ENCODE measurements at regions not wholly inside any gene's neighbourhood (a gene's known extent, or its start where the extent isn't known, plus 50 kb on each side); places are given as distances from the start of the nearest gene placed in this dataset.

DNA sequence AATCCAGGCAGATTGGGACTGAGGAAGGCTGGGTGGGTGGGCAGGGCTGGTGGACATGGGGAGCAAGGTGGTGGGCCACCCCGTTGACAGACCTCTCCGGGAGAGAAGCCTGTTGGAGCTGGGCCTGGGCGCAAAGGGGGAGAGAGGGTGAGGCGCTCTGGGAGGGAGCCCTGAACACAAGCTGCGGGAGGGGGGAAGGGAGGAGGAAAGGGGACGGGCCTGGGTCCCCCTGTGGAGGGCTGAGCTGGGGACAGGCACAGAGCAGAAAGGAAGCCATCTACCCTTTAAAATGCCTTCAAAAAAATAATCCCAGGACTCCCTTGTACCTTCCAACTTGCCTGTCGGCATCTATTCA, 161.8 kb downstream of the PSMG1 start:
- no peak for DNase-seq

DNA sequence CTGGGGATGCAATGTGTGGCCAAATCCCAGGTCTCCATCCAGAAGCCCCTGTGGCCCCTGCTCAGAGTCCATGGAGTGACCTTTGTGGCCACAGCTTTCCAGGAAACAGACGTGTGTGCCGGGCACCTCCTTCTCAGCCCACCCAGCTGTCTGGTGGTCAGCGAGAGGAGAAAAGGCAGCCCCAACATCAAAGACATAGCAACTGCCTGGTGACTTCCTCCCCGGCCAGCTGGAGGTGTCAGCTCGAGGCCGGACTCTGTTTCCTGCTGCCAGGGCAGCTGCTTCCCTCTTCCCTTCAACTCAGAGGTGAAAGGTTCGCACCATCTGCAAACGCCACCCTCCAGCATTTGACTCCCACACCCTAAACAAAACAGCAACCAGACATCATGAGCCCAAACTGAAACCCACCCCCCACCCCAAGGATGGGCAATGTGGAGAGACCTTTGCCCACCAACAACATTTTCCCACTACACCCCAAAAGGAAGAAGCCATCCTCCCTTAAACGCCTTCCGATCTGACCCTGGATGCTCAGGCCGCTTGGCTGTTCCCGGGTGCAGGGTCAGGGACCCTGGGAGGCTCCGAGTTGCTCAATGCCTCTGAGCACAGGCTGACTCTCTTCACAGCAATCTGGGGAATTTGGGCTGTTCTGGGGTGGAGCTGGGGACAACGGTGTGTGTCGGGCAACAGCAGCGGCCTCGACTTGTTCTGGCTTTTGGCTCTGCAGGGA, 162.3 kb downstream of the PSMG1 start:
- peak; percentile 85 for DNase-seq

- no peak for DNase-seq
These were observed 164.5 kb downstream of the PSMG1 start for GRCh38 chr21:39018730-39019129.

GRCh38 chr21:39016740-39017315, 166.4 kb downstream of the PSMG1 start:
- DNase-seq = peak; percentile 99

GRCh38 chr21:39014747-39015146, 168.5 kb downstream of the PSMG1 start:
- DNase-seq = peak; percentile 97

- DNase-seq = peak; percentile 32
These were observed 170.7 kb downstream of the PSMG1 start for GRCh38 chr21:39012326-39013230.

GRCh38 chr21:39011911-39012310, 171.3 kb downstream of the PSMG1 start:
- DNase-seq = no peak

DNA sequence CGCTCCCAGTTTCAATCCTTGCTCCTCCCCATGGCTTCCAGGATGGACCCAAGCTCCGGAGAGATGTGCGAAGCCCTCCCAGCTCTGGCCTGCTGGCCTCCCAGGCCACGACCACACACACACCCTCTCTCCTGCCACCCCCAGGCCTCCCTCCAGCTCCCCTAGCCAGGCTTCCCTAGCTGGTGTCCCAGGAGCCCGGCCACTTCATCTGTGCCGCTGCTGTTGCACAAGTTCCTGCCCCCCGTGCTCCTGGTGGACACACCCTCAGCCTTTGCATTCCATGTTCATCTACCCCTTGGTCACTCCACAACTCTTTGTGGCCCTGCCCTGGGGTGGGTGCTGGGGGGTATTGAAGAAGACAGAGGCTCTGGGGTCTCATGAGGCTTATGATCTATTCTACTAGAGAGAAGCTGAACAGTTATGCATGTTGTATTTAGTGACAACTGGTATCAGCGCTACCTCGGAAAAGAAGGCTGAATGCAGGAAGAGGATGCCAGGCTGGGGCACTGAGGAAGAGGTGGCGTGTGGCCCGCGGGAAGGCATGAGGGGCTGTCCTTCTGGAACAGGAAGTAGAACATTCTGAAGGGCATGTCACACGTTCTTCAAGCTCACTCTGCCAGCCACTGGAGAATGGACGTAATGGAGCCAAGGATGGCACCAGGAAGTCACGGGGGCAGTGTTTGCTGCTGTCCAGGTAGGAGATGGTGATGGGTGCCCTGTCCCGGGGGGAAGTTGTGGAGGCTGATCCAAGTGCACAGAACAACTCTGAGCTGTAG, 172.4 kb downstream of the PSMG1 start:
- DNase-seq = peak; percentile 35

DNA sequence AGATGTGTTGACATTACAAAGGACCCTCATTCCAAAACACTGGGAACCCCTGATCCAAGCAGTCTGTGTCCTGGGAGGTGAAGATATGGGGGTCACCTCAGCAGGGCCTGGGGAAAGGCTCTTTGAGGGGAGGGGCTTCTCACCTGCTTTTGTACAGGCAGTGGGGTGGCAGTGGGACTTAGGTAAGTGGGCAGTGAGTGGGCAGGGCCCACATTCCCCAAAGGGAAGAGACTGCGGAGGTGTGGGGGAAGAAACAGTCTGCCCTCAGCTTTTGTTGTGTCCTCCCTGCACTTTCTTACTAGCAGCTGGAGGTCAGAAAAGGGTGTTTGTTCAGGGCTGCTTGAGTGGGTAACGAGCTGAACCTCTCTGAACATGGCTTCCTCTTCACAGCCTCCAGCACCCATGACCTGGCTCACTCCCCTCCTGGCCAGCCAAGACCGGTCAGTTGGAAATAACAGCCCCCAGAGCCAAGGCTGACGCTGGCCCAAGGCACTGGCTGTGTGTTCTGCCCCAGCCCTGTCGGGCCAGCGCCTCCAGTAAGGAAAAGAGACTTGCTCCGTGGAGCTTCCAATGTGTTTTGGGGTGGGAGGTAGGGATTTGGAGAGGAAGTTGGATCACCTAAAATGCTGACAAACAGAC, 173.5 kb downstream of the PSMG1 start:
- no peak for DNase-seq

- DNase-seq = no peak
These were observed 175.3 kb downstream of the PSMG1 start for GRCh38 chr21:39007985-39008384.

- DNase-seq = no peak
These were observed 175.7 kb downstream of the PSMG1 start for GRCh38 chr21:39007532-39007931.

GRCh38 chr21:39006571-39007311, 176.5 kb downstream of the PSMG1 start:
- DNase-seq = peak; percentile 87

- peak; percentile 71 for DNase-seq
These were observed 177.8 kb downstream of the PSMG1 start for GRCh38 chr21:39005502-39005787.

DNA sequence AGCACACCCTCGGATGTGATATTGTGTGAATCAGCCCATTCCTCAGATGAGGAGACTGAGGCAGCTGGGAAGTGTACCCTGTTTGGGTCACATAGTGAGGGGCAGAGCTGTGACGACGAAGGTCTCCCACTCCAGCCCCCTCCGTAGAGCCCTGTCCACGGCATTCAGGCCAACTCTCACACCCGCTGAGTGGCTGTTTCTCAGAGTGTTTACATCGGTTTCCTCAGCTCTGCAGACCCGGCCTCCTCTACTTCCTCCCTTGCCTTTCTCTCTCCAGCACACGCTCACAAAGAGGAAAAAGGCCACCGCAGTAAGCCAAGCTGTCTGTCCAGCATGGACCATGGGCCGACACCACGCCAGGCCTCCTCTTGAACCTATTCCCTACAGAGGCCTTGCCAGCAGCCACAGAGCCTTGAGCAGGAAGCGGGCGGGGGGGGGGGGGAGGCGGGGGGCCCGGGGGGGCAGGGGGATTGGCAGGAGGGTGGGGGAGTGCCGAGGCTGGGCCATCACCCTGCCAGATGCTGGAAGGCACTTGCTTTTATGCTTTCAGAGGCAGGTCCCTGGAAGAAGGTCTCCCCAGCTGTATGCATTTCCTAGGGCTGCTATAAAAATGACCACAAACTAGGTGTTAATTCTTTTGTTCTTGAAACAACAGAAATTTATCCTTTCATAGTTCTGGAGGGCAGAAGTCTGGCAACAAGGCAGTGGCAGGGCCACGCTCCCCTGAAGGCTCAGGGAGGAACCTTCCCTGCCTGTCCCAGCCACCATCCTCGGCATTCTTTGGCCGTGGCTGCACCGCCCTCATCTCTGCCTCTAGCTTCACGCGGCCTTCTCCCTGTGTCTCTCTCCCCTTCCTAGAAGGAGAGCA, 178.4 kb downstream of the PSMG1 start:
- peak; percentile 81 for DNase-seq

- DNase-seq = peak; percentile 81
These were observed 179.1 kb downstream of the PSMG1 start for GRCh38 chr21:39003982-39004633.

DNA sequence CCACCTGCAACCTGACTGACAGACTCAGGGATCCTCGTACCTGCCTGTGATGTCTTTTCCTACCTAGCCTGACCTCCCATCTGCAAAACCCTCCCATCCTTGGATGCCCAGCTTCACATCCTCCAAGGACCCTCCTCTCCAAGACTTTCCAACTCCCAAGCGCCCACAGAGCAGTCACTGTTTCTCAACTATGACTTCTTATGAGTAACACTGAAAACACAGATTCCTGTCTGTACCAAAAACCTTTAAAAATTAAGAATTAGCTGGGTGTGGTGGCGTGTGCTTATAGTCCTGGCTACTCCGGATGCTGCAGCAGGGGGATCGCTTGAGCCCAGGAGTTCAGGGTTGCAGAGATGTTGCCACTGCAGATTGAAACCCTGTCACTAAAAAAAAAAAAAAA, 181.9 kb downstream of the PSMG1 start:
- DNase-seq = no peak

- peak; percentile 60 for DNase-seq
These were observed 182.8 kb downstream of the PSMG1 start for GRCh38 chr21:39000496-39000895.

- DNase-seq = peak; percentile 89
These were observed 184.1 kb downstream of the PSMG1 start for GRCh38 chr21:38999161-38999560.

- peak; percentile 47 for DNase-seq
These were observed 185.0 kb downstream of the PSMG1 start for GRCh38 chr21:38998281-38998680.

GRCh38 chr21:38997843-38998175, 185.4 kb downstream of the PSMG1 start:
- peak; percentile 60 for DNase-seq

Data from MV-4-11 (cell line).